Activated naive CD8-positive, alpha-beta T cell treated with anti-CD3 and anti-CD28 coated beads, Interleukin-2, amount 50 U/mL, for 24 hours (primary cell): ENCODE measurements at regions not wholly inside any gene's neighbourhood (a gene's known extent, or its start where the extent isn't known, plus 50 kb on each side); places are given as distances from the start of the nearest gene placed in this dataset.

Experiments used
- ATAC-seq: fragments of 150-1000 bp; cut with Tn5 transposase; one replicate; pipeline ENCODE4 v1.10.0; 2021
- DNase-seq: peaks from one replicate; pipeline ENCODE4 v3.0.0; 2021
- H3K27ac Mint-ChIP-seq: one replicate; pipeline ENCODE4 v1.8.0; 2021; ENCODE audit warnings: mild to moderate bottlenecking, mixed read lengths
- H3K27me3 Mint-ChIP-seq: one replicate; pipeline ENCODE4 v1.8.0; 2021; ENCODE audit warnings: mixed read lengths
- H3K36me3 Mint-ChIP-seq: one replicate; pipeline ENCODE4 v1.8.0; 2021; ENCODE audit warnings: low read depth, mixed read lengths
- H3K4me1 Mint-ChIP-seq: one replicate; pipeline ENCODE4 v1.8.0; 2021; ENCODE audit warnings: mixed read lengths
- H3K4me3 Mint-ChIP-seq: one replicate; pipeline ENCODE4 v1.8.0; 2021; ENCODE audit warnings: mild to moderate bottlenecking, moderate library complexity, mixed read lengths
- H3K9me3 Mint-ChIP-seq: one replicate; pipeline ENCODE4 v1.8.0; 2021; ENCODE audit warnings: mixed read lengths

DNA sequence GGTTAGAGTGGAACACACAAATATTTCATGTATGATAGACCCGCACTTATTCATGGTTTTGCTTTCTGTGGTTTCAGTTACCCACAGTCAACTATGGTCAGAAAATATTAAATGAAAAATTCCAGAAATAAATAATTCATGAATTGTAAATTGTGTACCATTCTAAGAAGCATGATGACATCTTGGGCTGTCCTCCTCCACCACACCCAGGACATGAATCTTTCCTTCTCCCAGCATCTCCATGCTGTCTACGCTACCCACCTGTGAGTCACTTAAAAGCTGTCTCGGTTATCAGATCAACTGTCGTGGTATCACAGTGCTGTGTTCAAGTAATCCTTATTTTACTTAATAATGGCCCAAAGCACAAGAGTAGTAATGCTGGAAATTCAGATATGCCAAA lies 419.6 kb upstream of the NRP1 start:
- no peak for DNase-seq
- Mint-ChIP-seq H3K27ac (no peak overlapping the region), H3K4me3 (no peak overlapping the region), H3K9me3 (no peaks in the 10 kb centered on the region), H3K27me3 (no peaks in the 10 kb centered on the region), H3K36me3 (no peaks in the 10 kb centered on the region), H3K4me1 (no peaks in the 10 kb centered on the region)
- no peak for ATAC-seq

DNA sequence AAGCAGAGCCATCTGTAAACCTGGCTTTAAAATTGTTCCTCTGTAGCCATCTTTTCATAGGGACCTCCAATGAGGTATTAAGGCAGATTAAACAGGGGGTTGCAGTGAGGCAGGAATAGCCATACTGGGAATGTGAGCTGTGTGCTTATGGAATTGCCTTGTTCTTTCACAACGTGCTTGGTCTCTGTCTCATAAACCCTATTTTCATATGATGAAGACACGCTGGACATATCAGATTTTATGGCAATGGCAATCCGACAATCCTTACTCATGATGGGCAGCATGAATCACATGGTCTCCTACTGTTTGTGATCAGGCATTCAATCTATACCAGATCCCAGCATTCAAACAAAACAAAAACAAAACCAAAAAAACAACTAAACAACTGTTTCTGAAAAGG lies 418.9 kb upstream of the NRP1 start:
- H3K9me3 Mint-ChIP-seq = no peaks in the 10 kb centered on the region
- ATAC-seq = no peak
- no peak overlapping the region for H3K4me3 Mint-ChIP-seq
- DNase-seq = no peak
- H3K36me3 Mint-ChIP-seq = no peaks in the 10 kb centered on the region
- H3K4me1 Mint-ChIP-seq = no peaks in the 10 kb centered on the region
- H3K27me3 Mint-ChIP-seq = no peaks in the 10 kb centered on the region
- no peak overlapping the region for H3K27ac Mint-ChIP-seq

DNA sequence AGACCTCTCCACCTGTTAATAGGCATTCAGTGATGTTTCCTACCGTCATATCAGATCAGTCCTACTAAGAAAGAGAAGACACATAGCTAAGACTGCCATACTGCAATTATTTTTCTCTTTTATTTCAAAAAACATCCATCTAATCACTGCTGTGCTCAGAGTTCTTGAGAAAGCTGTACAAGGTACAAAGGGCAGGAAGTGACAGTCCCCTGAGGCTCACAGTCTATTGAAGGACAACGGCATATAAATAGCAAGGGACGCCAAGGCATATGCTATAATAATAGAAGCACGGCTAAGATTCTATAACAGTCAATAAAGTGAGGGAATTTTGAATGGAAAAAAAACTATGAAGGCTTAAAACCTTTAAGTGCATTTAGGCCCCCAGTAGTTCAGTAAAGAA lies 415.3 kb upstream of the NRP1 start:
- Mint-ChIP-seq H3K4me3 (no peak overlapping the region), H3K36me3 (no peaks in the 10 kb centered on the region), H3K27ac (no peak overlapping the region), H3K27me3 (peaks cover 3% of the 10 kb centered on the region), H3K4me1 (peaks cover 3% of the 10 kb centered on the region), H3K9me3 (no peaks in the 10 kb centered on the region)
- ATAC-seq (no peak), DNase-seq (no peak)

DNA sequence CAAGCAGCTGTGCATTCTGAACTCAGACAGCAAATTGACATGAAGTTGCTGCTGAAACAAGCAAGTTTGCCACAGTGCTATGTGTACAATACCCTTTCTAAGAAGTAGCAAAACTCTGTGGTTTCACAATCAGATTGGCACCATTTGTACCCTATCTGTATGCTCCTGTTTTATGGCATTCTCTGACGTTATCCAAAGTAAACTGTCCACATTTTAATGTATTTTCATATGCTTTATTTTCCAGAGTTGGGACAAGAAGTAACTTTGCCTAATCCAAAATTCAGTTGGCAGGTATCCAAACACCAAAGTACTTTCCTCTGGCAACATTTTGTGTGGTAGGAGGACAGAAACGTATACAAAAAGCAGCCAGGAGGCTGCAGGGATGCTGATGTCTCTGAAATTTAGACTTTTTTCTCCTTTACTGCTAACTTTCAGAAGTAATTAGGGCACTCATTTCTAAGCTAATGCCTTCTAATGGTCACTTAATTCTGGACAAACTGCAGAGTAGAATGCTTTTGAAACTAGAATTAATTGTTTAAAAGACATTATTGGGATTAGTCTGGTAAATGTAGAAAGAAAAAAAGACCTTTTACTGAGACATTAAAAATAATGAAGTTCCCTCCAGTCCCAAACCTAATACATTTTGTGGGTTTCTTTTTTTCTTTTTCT lies 414.7 kb upstream of the NRP1 start:
- Mint-ChIP-seq H3K36me3 (no peaks in the 10 kb centered on the region), H3K9me3 (no peaks in the 10 kb centered on the region), H3K27me3 (peaks cover 3% of the 10 kb centered on the region), H3K27ac (no peak overlapping the region), H3K4me1 (peaks cover 3% of the 10 kb centered on the region), H3K4me3 (no peak overlapping the region)
- no peak for DNase-seq
- ATAC-seq = no peak

DNA sequence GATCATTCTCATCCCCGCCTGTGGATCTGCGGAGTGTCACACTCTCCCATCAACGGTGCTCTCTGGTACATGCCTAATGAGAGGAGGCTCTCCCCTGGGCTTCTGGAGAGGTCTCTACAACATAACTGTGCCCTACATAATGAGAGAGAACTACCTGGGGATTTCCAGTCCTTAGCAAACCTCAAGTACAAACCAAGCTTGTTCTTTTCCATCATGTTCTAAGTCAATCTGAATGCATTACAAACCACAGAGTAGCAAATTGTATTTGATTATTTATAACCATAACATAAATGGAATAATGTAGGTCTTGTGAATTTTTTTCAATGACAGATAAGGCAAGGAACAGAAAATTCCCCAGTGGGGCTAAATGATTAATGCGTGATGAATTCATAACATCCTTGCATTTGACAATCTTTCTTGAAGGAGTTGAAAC lies 412.4 kb upstream of the NRP1 start:
- peaks cover 2% of the 10 kb centered on the region for H3K36me3 Mint-ChIP-seq
- no peak for ATAC-seq
- DNase-seq = no peak
- H3K27me3 Mint-ChIP-seq = peaks cover 3% of the 10 kb centered on the region
- no peak overlapping the region for H3K27ac Mint-ChIP-seq
- H3K4me3 Mint-ChIP-seq = no peak overlapping the region
- H3K9me3 Mint-ChIP-seq = no peaks in the 10 kb centered on the region
- H3K4me1 Mint-ChIP-seq = peaks cover 3% of the 10 kb centered on the region

DNA sequence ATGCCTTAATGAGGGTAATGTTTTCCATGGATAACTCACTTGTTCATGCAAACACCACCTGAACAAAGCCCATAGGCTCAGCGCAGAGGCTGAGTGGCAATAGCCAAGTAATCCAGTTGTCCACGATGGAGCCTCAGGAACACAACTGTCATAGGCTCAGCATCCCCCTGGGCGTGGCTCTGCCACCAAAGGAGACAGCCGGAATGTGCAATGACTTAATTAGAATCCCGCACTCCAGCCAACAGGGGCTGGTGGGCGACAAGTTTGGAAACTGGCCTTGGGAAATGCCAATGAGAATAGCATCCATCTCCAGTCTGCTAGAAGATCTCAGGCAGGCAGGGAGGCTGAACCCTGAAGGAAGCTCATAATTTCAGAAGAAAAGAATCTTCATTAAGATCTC lies 411.7 kb upstream of the NRP1 start:
- H3K4me3 Mint-ChIP-seq = no peak overlapping the region
- H3K36me3 Mint-ChIP-seq = peaks cover 2% of the 10 kb centered on the region
- H3K27ac Mint-ChIP-seq = no peak overlapping the region
- no peaks in the 10 kb centered on the region for H3K9me3 Mint-ChIP-seq
- H3K27me3 Mint-ChIP-seq = peaks cover 3% of the 10 kb centered on the region
- H3K4me1 Mint-ChIP-seq = peaks cover 3% of the 10 kb centered on the region
- ATAC-seq (no peak), DNase-seq (no peak)

DNA sequence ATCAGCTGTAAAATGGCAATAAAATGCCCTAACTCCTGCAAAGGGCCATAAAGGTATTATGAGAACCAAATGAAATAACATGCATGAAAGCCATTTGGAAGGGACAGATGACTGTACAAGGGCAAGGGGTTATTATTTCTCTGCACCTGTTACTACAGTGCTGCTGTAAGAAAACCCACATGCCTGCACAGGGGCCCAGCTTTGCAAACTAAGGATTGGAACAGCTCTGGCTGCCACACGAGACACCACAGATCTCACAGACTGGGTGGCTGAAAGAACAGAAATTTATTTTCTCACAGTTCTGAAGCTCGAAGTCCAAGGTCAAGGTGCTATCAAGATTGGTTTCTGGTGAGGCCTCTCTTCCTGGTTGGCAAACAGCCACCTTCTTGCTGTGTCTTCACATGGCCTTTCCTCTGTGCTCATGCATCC lies 409.0 kb upstream of the NRP1 start:
- Mint-ChIP-seq H3K4me3 (no peak overlapping the region), H3K27me3 (peaks cover 3% of the 10 kb centered on the region), H3K9me3 (no peaks in the 10 kb centered on the region), H3K36me3 (peaks cover 2% of the 10 kb centered on the region), H3K4me1 (peaks cover 3% of the 10 kb centered on the region), H3K27ac (no peak overlapping the region)
- ATAC-seq (no peak), DNase-seq (no peak)

DNA sequence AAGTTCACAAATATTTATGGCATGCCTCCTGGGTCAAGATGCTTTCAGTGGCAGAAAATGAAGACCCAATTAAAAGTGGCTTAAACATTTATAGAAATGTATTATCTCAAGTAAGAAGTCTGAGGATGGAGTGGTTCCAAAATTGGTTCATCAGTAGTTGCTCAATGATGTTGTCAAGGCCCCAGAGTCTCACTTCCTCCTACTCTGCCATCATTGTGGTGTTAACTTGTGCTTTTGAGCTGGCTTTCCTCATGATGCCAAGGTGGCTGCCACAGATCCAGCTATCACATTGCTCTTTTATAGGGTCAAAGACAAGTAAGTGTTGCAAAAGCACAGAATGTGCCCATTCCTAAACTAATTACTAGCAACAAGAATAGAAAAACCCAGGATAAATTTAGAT lies 404.6 kb upstream of the NRP1 start:
- no peak overlapping the region for H3K4me3 Mint-ChIP-seq
- ATAC-seq (no peak), DNase-seq (no peak)
- H3K27me3 Mint-ChIP-seq = no peaks in the 10 kb centered on the region
- H3K4me1 Mint-ChIP-seq = no peaks in the 10 kb centered on the region
- H3K9me3 Mint-ChIP-seq = no peaks in the 10 kb centered on the region
- no peak overlapping the region for H3K27ac Mint-ChIP-seq
- H3K36me3 Mint-ChIP-seq = peaks cover 2% of the 10 kb centered on the region

DNA sequence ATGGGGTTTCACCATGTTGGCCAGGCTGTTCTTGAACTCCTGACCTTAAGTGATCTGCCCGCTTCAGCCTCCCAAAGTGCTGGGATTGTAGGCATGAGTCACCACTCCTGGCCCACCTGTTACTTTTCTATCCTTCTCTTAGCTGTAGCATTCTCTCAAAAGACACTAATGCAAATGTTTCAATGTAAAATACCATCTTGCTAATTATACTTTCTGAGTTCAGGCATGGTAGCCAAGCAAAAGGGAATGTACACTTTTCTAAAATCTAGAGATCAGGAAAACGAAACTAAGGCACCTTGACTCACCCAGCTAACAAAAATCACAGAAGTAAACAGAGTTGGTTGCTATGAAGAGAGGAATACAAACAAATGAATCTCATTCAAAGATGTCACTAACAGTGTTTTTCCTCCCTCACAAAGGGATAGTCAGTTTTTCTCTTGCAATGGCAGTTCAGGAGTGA lies 401.0 kb upstream of the NRP1 start:
- peaks cover 7% of the 10 kb centered on the region for H3K27me3 Mint-ChIP-seq
- H3K36me3 Mint-ChIP-seq = no peaks in the 10 kb centered on the region
- no peak for ATAC-seq
- no peak overlapping the region for H3K27ac Mint-ChIP-seq
- no peak overlapping the region for H3K4me3 Mint-ChIP-seq
- no peaks in the 10 kb centered on the region for H3K4me1 Mint-ChIP-seq
- DNase-seq = no peak
- no peaks in the 10 kb centered on the region for H3K9me3 Mint-ChIP-seq

DNA sequence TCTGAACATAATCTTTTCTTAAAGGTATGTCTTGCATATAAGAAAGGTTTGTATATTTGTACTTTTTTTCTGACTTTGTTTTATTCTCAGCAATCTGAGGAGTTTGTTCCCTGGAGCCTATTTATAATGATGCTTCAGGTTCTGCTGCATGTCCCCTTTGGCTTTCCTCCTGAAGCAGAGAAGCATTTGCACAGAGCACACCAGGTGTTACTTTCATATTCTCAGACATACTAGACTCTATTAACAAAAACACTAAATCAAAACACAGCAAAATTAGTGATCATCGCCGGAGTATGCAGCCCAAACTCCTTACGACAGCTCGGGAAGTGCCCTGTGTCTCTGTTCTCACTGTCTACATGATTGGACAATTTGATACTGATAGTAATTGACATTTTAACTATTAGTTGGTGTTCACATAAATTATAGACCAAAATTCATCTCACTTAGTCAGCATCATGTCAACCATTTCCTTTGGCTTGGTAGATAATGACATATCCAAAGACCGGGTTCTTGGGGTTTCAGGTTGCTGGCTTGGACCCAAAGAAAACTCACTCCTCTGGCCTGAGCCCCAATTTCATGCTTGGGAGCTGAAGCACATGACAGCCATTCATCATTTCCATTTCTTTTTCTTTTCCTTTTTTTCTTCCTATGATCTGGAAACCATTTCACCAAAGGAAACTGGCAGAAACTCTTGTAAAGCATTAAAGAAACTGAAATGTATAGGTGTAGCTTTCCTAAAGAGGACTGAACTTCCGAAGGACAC lies 400.1 kb upstream of the NRP1 start:
- no peaks in the 10 kb centered on the region for H3K4me1 Mint-ChIP-seq
- H3K4me3 Mint-ChIP-seq = no peak overlapping the region
- no peak for ATAC-seq
- no peaks in the 10 kb centered on the region for H3K9me3 Mint-ChIP-seq
- no peaks in the 10 kb centered on the region for H3K36me3 Mint-ChIP-seq
- H3K27ac Mint-ChIP-seq = no peak overlapping the region
- no peak for DNase-seq
- peaks cover 7% of the 10 kb centered on the region for H3K27me3 Mint-ChIP-seq

DNA sequence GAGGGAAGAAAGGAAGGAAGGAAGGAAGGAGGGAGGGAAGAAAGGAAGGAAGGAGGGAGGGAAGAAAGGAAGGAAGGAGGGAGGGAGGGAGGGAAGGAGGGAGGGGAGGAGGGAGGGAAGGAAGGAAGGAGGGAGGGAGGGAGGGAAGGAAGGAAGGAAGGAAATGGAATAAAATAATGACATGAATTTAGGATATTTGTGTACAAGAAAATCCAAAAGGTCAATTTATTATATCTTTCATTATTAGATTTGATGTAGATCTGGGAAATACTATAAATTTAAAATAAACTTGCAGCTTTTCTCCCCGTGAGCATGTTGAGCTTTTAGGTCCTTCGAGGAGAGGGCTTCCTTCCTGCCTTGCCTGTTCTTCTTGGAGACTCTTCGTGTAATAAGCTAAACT lies 398.6 kb upstream of the NRP1 start:
- H3K36me3 Mint-ChIP-seq = no peaks in the 10 kb centered on the region

DNA sequence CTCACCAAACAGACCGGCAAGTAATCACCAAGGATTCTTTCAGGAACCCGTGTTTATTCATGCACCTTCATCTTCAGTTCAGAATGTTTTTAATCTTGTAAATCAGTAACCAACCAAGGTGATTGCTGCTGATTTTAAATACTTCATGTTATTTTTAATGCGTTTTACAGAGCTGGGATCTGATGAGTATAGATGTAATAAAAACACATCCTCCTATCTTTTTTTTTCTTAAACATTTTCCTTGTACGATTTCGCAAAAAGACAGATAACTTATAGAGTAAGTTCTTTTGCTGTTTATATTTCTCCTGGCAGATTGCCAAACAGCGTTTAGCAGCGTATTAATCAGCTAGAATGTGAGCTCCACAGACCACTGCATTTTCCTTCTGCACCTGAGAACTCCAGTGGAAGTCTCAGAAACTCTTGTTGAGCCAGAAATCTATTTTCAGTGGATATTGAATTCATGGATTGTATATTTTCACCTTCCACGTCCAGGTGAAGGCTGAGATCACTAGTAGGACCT lies 397.8 kb upstream of the NRP1 start:
- Mint-ChIP-seq H3K36me3 (no peaks in the 10 kb centered on the region), H3K27ac (no peak overlapping the region), H3K4me3 (no peak overlapping the region), H3K4me1 (no peaks in the 10 kb centered on the region), H3K9me3 (no peaks in the 10 kb centered on the region), H3K27me3 (peaks cover 12% of the 10 kb centered on the region)
- DNase-seq (no peak), ATAC-seq (no peak)

More for the DNA sequence above, 398.6 kb upstream of the NRP1 start:
- Mint-ChIP-seq H3K4me1 (no peaks in the 10 kb centered on the region), H3K4me3 (no peak overlapping the region), H3K9me3 (no peaks in the 10 kb centered on the region), H3K27me3 (peaks cover 12% of the 10 kb centered on the region), H3K27ac (no peak overlapping the region)
- ATAC-seq = no peak
- no peak for DNase-seq

DNA sequence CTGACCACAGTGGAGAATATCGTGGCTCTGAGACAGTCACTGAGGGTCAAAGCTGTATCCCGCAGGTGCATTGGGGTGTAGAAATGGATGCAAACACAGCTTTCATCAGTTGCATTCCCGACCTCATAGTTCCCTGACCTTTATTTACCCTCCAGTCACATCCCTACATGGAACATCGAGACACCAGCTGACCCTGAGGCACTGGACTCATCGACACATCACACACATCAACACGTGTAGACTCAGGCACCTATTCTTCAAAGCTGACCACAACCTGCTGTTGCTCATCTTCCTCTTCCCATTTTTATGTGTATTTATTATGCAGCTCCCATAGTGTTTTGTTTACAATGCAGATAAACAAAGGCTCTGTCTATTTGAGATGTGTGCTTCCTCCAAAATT lies 396.9 kb upstream of the NRP1 start:
- no peak overlapping the region for H3K4me3 Mint-ChIP-seq

DNA sequence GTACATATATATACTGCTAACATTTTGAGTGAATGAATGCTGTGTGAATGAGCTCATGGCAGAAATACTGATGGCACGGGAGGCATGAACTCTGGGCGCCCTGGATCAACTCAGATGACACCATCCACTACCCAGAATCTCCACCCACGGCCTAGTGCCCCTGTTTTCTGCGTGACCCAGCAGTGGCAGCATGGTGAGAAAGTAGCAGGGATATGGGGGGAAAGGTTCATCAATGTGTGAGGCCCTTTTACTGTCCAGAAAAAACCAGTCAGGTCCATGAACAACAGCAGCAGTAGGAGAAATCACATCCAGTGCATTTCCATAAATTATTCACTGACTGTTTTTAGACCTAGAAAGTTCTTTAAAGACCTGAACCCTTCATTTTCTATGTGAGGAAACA lies 391.0 kb upstream of the NRP1 start:
- ATAC-seq (no peak), DNase-seq (no peak)
- Mint-ChIP-seq H3K9me3 (no peaks in the 10 kb centered on the region), H3K36me3 (no peaks in the 10 kb centered on the region), H3K27ac (no peak overlapping the region), H3K4me3 (no peak overlapping the region), H3K27me3 (peaks cover 5% of the 10 kb centered on the region), H3K4me1 (no peaks in the 10 kb centered on the region)

More for the DNA sequence above, 396.9 kb upstream of the NRP1 start:
- DNase-seq (no peak), ATAC-seq (no peak)
- Mint-ChIP-seq H3K36me3 (no peaks in the 10 kb centered on the region), H3K9me3 (no peaks in the 10 kb centered on the region), H3K4me1 (no peaks in the 10 kb centered on the region), H3K27ac (no peak overlapping the region), H3K27me3 (peaks cover 12% of the 10 kb centered on the region)

DNA sequence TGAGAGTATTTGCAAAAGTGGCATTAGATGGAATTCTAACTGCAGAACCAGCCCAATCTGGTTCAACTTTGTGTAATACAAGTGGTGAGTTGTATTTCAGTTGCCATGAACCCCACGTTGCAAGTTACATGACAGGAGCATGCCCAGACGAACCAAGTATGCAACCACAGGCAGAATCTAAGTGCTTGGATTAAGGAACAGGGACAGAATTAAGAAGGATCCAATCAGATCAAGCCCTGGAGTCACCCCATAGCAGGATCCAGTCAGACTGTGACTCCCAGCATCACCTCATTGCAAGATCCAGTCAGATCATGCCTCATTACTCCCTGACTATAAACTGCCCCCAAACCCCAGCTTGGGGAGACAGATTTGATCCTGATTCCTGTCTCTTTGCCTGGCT lies 388.7 kb upstream of the NRP1 start:
- no peak for DNase-seq
- H3K27ac Mint-ChIP-seq = no peak overlapping the region
- H3K9me3 Mint-ChIP-seq = no peaks in the 10 kb centered on the region
- H3K36me3 Mint-ChIP-seq = no peaks in the 10 kb centered on the region
- H3K4me3 Mint-ChIP-seq = no peak overlapping the region
- no peaks in the 10 kb centered on the region for H3K4me1 Mint-ChIP-seq
- no peak for ATAC-seq
- H3K27me3 Mint-ChIP-seq = no peaks in the 10 kb centered on the region
